ENCODE measurements at regions not wholly inside any gene's neighbourhood (a gene's known extent, or its start where the extent isn't known, plus 50 kb on each side); places are given as distances from the start of the nearest gene placed in this dataset.

DNA sequence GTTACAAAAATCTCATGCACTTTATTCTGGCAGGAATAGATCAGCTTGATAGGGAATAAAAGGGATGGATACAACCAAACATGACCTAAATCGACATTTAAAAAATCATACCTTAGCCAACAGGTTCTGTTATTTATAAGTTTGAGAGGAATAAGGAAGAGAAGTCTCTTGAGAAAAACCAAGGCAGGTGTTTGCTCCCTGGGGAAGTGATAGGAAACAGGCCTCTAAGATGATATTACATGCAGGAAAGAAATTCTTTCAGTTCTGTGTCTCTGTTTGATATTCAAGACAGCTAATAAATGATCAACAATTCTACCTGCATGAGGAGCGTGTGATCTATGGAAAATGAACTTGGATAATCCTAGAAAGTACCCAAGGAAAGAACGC, 184.8 kb upstream of the ZEB2 start:
- no peak for DNase-seq (ENCODE audit: low spot score in 2 of 2)
- Histone ChIP-seq H3K9me3 (no peaks in the 10 kb centered on the region), H3K4me1 (peaks cover 4% of the 10 kb centered on the region), H3K27me3 (no peaks in the 10 kb centered on the region), H3K27ac (no peak overlapping the region), H3K36me3 (no peaks in the 10 kb centered on the region), H3K4me3 (no peak overlapping the region)
- no peak for TF ChIP-seq POLR2A (IDR thresholded peaks at IDR 0.05)
- TF ChIP-seq CTCF (IDR thresholded peaks at IDR 0.05) = no peak
- TF ChIP-seq POLR2AphosphoS5 (IDR thresholded peaks at IDR 0.05) = no peak
- TF ChIP-seq EP300 (IDR thresholded peaks at IDR 0.05) = no peak
- WGBS = 85% methylated on average over 3 of the region's 3 CpGs

DNA sequence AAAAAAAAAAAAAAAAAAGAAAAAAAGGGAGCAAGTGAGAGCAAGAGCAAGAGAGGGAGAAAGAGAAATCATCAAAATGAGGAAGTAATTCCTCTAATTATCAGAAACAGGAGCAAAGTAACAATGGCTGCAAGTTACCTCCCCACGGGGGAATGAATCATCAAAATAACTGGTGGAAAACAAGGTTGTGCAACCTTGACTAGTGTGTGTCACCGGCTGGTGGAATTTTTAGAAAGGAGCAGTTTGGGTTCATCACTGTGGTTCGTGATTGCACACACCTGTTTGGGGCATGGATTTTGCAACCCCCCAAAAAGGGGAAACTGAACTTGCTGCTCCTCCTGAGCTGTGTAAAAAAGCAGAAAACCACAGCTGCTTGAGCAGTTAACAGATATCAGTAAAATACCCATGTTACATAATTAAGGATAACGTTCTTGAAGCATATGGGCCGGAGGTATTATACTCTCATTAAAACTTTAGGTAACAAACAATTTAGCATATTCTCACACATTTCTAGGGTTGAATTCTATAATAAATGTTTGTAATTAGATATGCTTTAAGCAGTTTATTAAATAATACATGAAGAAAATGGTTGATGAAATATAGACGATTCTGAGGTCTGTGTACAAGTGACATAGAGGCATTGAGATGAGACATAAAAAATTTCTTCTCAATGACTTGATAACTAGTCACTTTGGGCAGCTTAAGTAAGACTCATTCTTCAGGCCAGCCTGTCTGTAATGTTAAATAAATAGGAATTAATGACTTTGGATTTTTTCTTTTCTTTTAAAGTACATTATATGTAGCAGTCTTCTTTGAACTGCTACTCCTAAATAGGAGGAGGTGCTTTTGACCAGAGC, 184.2 kb upstream of the ZEB2 start:
- no peak for TF ChIP-seq POLR2AphosphoS5 (IDR thresholded peaks at IDR 0.05)
- DNase-seq (ENCODE audit: low spot score in 2 of 2) = peak in 1 of 2 donors; percentile 75
- peaks cover 4% of the 10 kb centered on the region for H3K4me1 ChIP-seq
- no peak overlapping the region for H3K4me3 ChIP-seq
- 58% methylated on average over 6 of the region's 6 CpGs for WGBS
- no peaks in the 10 kb centered on the region for H3K36me3 ChIP-seq
- H3K27ac ChIP-seq = no peak overlapping the region
- no peaks in the 10 kb centered on the region for H3K27me3 ChIP-seq
- H3K9me3 ChIP-seq = no peaks in the 10 kb centered on the region

DNA sequence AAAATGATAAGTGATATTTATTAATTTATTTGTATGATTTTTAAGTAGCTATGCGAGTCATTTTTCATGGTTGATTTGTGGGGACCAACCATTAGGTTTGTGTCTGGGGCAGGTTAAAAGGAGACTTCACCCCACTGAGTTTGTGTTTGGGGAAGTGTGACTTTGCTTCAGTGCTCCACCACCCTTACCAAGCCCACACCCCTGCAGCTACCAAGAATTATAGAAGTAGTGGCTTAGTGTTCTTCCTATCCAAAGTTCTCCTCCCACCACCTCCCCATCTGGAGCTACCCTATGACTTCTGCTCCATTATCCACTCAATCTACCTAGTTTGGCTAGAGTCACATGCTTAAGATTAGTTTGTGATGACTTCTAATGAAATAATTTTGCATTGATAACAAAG, 182.1 kb upstream of the ZEB2 start:
- H3K27ac ChIP-seq = no peak overlapping the region
- 91% methylated on average over 1 of the region's 1 CpG for WGBS

GRCh38 chr2:144701259-144701658, 181.3 kb upstream of the ZEB2 start:
- H3K4me3 ChIP-seq = no peak overlapping the region
- DNase-seq (ENCODE audit: low spot score in 2 of 2) = no peak
- WGBS = 90% methylated on average over 2 of the region's 2 CpGs
- peaks cover 4% of the 10 kb centered on the region for H3K4me1 ChIP-seq
- H3K9me3 ChIP-seq = no peaks in the 10 kb centered on the region
- no peaks in the 10 kb centered on the region for H3K27me3 ChIP-seq
- TF ChIP-seq POLR2A (IDR thresholded peaks at IDR 0.05) (no peak), CTCF (IDR thresholded peaks at IDR 0.05) (no peak), EP300 (IDR thresholded peaks at IDR 0.05) (no peak)
- H3K27ac ChIP-seq = no peak overlapping the region
- no peaks in the 10 kb centered on the region for H3K36me3 ChIP-seq

More for the DNA sequence above, 182.1 kb upstream of the ZEB2 start:
- Histone ChIP-seq H3K4me1 (peaks cover 4% of the 10 kb centered on the region), H3K27me3 (no peaks in the 10 kb centered on the region), H3K4me3 (no peak overlapping the region), H3K36me3 (no peaks in the 10 kb centered on the region), H3K9me3 (no peaks in the 10 kb centered on the region)
- no peak for TF ChIP-seq CTCF (IDR thresholded peaks at IDR 0.05)
- TF ChIP-seq EP300 (IDR thresholded peaks at IDR 0.05) = no peak
- no peak for TF ChIP-seq POLR2AphosphoS5 (IDR thresholded peaks at IDR 0.05)
- TF ChIP-seq POLR2A (IDR thresholded peaks at IDR 0.05) = no peak
- DNase-seq (ENCODE audit: low spot score in 2 of 2) = no peak

GRCh38 chr2:144698156-144698555, 178.2 kb upstream of the ZEB2 start:
- Histone ChIP-seq H3K36me3 (no peaks in the 10 kb centered on the region), H3K4me3 (no peak overlapping the region), H3K4me1 (no peaks in the 10 kb centered on the region), H3K9me3 (no peaks in the 10 kb centered on the region), H3K27ac (no peak overlapping the region), H3K27me3 (no peaks in the 10 kb centered on the region)
- WGBS = 95% methylated on average over 3 of the region's 3 CpGs
- no peak for DNase-seq (ENCODE audit: low spot score in 2 of 2)
- TF ChIP-seq EP300 (IDR thresholded peaks at IDR 0.05) = no peak
- TF ChIP-seq CTCF (IDR thresholded peaks at IDR 0.05) = no peak
- TF ChIP-seq POLR2A (IDR thresholded peaks at IDR 0.05) = no peak
- no peak for TF ChIP-seq POLR2AphosphoS5 (IDR thresholded peaks at IDR 0.05)

Data from suprapubic skin (tissue), 4 donors.